GM12878 (cell line): ENCODE measurements at regions not wholly inside any gene's neighbourhood (a gene's known extent, or its start where the extent isn't known, plus 50 kb on each side); places are given as distances from the start of the nearest gene placed in this dataset.

ENCODE experiments used
- ATAC-seq: fragments of 200-7000 bp; cut with Tn5 transposase; 3 replicates; pipeline ENCODE4 v1.9.1; 2020; ENCODE audit warnings: mild to moderate bottlenecking, moderate library complexity
- BruUV-seq: library from RNA; stranded (reverse); fragments of 400-500 nt; replicated peaks from 2 replicates; lab custom pipeline; 2021; lab: Mats Ljungman, UMichigan
- CTCF ChIA-PET: fragments of 300-600 bp; sonication (Branson Sonifier 250); formaldehyde crosslinking; extraction: SDS; loops from one replicate; lab custom pipeline; 2021; ENCODE audit warnings: inconsistent platforms; lab: Yijun Ruan, JAX
- POLR2A ChIA-PET: fragments of 350-600 bp; formaldehyde crosslinking; extraction: SDS; loops from one replicate; lab custom pipeline; 2021; ENCODE audit warnings: inconsistent platforms; lab: Charles Lee
- RAD21 ChIA-PET: fragments of 300-600 bp; sonication (Branson Sonifier 250); formaldehyde crosslinking; loops from one replicate; lab custom pipeline; 2023; ENCODE audit warnings: antibody characterized with exemption; ENCODE audit not compliant: unreplicated experiment; lab: Charles Lee
- SMC1A ChIA-PET: fragments of 300-600 bp; sonication (Branson Sonifier 250); formaldehyde crosslinking; loops from one replicate; lab custom pipeline; 2023; ENCODE audit not compliant: unreplicated experiment, uncharacterized antibody; lab: Charles Lee
- DNase-seq: peaks from one replicate; pipeline ENCODE4 v3.0.0-alpha.2; 2011; ENCODE audit warnings: low read depth, low spot score
- FAIRE-seq: peaks from 3 replicates; lab custom pipeline; 2011; peaks lifted over from hg19 to GRCh38; lab: Jason Lieb, UNC
- H2AFZ ChIP-seq: 2 replicates; pipeline ENCODE4 v1.6.0; 2011; ENCODE audit warnings: low read depth, low read length, control low read depth; ENCODE audit not compliant: control insufficient read depth
- H3K27ac ChIP-seq: 2 replicates; pipeline ENCODE4 v1.5.1; 2011; ENCODE audit warnings: control low read depth; ENCODE audit not compliant: control insufficient read depth, insufficient read depth
- H3K27me3 ChIP-seq, 2 experiments: replicated peaks in 1 of 2; 2 replicates each; pipeline versions ENCODE4 v1.6.0 to v1.6.1; 2011; ENCODE audit warnings: low read length in 1 of 2; ENCODE audit not compliant: control insufficient read depth in 2 of 2, insufficient read depth in 2 of 2
- H3K36me3 ChIP-seq, 2 experiments: 2 replicates each; pipeline ENCODE4 v1.5.1; 2011; ENCODE audit warnings: low read length in 1 of 2; ENCODE audit not compliant: control insufficient read depth in 2 of 2, insufficient read depth in 2 of 2
- H3K4me1 ChIP-seq: 2 replicates; pipeline ENCODE4 v1.6.1; 2011; ENCODE audit warnings: mild to moderate bottlenecking, low read length, moderate library complexity, mixed read lengths; ENCODE audit not compliant: control insufficient read depth, insufficient read depth
- H3K4me2 ChIP-seq: 2 replicates; pipeline ENCODE4 v1.6.0; 2011; ENCODE audit warnings: control low read depth; ENCODE audit not compliant: control insufficient read depth, insufficient read depth
- H3K4me3 ChIP-seq: fragments of 200-600 bp; sonication (generic); 2 replicates; pipeline ENCODE4 v1.5.1; 2016
- H3K79me2 ChIP-seq: 2 replicates; pipeline ENCODE4 v1.6.0; 2011; ENCODE audit warnings: low read length; ENCODE audit not compliant: control insufficient read depth, insufficient read depth
- H3K9ac ChIP-seq: 2 replicates; pipeline ENCODE4 v1.8.0; 2011; ENCODE audit warnings: low read length, control low read depth, mixed read lengths; ENCODE audit not compliant: control insufficient read depth, insufficient read depth
- H3K9me3 ChIP-seq: replicated peaks from 3 replicates; pipeline ENCODE4 v1.5.1; 2011; ENCODE audit warnings: mild to moderate bottlenecking, low read length; ENCODE audit not compliant: control insufficient read depth, insufficient read depth
- H4K20me1 ChIP-seq: 2 replicates; pipeline ENCODE4 v1.6.0; 2011; ENCODE audit not compliant: control insufficient read depth, insufficient read depth
- BHLHE40 ChIP-seq, 2 experiments: fragments of 450-650 bp in 1 of 2; IDR thresholded peaks; 2 replicates each; pipeline ENCODE4 v1.6.1; 2011 to 2017; ENCODE audit warnings: low read depth in 2 of 2, borderline replicate concordance in 1 of 2, improper control_type of control experiment in 1 of 2, low read length in 1 of 2, mild to moderate bottlenecking in 1 of 2
- HDGF ChIP-seq: fragments of 450-650 bp; IDR thresholded peaks from 2 replicates; pipeline ENCODE4 v1.6.1; 2016; ENCODE audit warnings: antibody characterized with exemption
- HSF1 ChIP-seq: fragments of 150-350 bp; IDR thresholded peaks from 2 replicates; pipeline ENCODE4 v1.6.1; 2014; ENCODE audit warnings: mild to moderate bottlenecking, low read depth, low read length
- IKZF2 ChIP-seq, 2 experiments: fragments of 450-650 bp; IDR thresholded peaks; 2 replicates each; pipeline ENCODE4 v1.6.1; 2017; ENCODE audit warnings: mild to moderate bottlenecking in 2 of 2, moderate library complexity in 2 of 2
- IRF5 ChIP-seq: fragments of 450-650 bp; IDR thresholded peaks from 2 replicates; pipeline ENCODE4 v1.6.1; 2017; ENCODE audit warnings: borderline replicate concordance
- MEF2A ChIP-seq: IDR thresholded peaks from 2 replicates; pipeline ENCODE4 v1.6.1; 2011; ENCODE audit warnings: low read depth, mild to moderate bottlenecking, low read length, moderate library complexity; ENCODE audit not compliant: insufficient read depth
- NKRF ChIP-seq: fragments of 450-650 bp; conservative IDR thresholded peaks from 2 replicates; pipeline ENCODE4 v1.6.1; 2017; ENCODE audit warnings: mild to moderate bottlenecking, moderate library complexity
- PKNOX1 ChIP-seq: fragments of 450-650 bp; IDR thresholded peaks from 2 replicates; pipeline ENCODE4 v1.6.1; 2016; ENCODE audit warnings: mild to moderate bottlenecking
- SP1 ChIP-seq: IDR thresholded peaks from one replicate; pipeline ENCODE4 v1.6.1; 2011; ENCODE audit warnings: low read depth, low read length
- SREBF2 ChIP-seq: IDR thresholded peaks from 2 replicates; pipeline ENCODE4 v1.6.1; 2012; ENCODE audit warnings: mild to moderate bottlenecking, low read length
- TBL1XR1 ChIP-seq: IDR thresholded peaks from 2 replicates; pipeline ENCODE4 v1.6.1; 2012; ENCODE audit warnings: low read depth, low read length, improper control_type of control experiment
- YY1 ChIP-seq: IDR thresholded peaks from 2 replicates; pipeline ENCODE4 v1.6.1; 2011; ENCODE audit warnings: low read depth, mild to moderate bottlenecking, low read length
- ZBTB40 ChIP-seq: fragments of 450-650 bp; IDR thresholded peaks from 2 replicates; pipeline ENCODE4 v1.6.1; 2016; ENCODE audit warnings: mild to moderate bottlenecking, moderate library complexity, borderline replicate concordance
- WGBS: methylation state at CpG from one replicate; pipeline ENCODE4 v1.1.6; 2016; ENCODE audit warnings: low lambda C conversion rate; ENCODE audit not compliant: insufficient replicate concordance, insufficient coverage; ENCODE audit errors: missing lambda C conversion rate; 5-methylcytosine and 5-hydroxymethylcytosine counted together
- in situ Hi-C: fragments of 300-500 bp; cut with MboI; formaldehyde crosslinking; loops from 9 replicates; pipeline ENCODE4 v1.14.3; 2018; ENCODE audit warnings: mixed read lengths
- intact Hi-C: fragments of 100-400 bp; cut with micrococcal nuclease; formaldehyde crosslinking; loops from one replicate; pipeline ENCODE4 v1.14.2; 2022; ENCODE audit not compliant: unreplicated experiment

- TF ChIP-seq NKRF, result no peak
- TF ChIP-seq BHLHE40 (IDR thresholded peaks at IDR 0.05; ENCODE audit: borderline replicate concordance in 1 of 2, low read depth in 2 of 2, low read length in 1 of 2), result no peak
- no peak for TF ChIP-seq IKZF2 (IDR thresholded peaks at IDR 0.05)
- TF ChIP-seq SP1, result no peak
- TF ChIP-seq HDGF, result no peak
- no peak for TF ChIP-seq YY1
- TF ChIP-seq TBL1XR1, result no peak
- TF ChIP-seq PKNOX1, result no peak
- TF ChIP-seq SREBF2, result no peak
- TF ChIP-seq, all 136 proteins: peak for 0
Observed at GRCh38 chrX:38988301-38988700, 187.0 kb downstream of the MID1IP1 start (continued).

GRCh38 chrX:38989076-38989475, 187.8 kb downstream of the MID1IP1 start:
- Histone ChIP-seq H2AFZ (no peak overlapping the region), H3K9ac (no peak overlapping the region), H4K20me1 (no peaks in the 10 kb centered on the region), H3K4me3 (no peak overlapping the region), H3K27ac (no peak overlapping the region), H3K4me2 (no peak overlapping the region), H3K79me2 (no peaks in the 10 kb centered on the region), H3K27me3 (no peaks in the 10 kb centered on the region), H3K36me3 (no peaks in the 10 kb centered on the region), H3K9me3 (no peaks in the 10 kb centered on the region), H3K4me1 (no peaks in the 10 kb centered on the region)
- BruUV-seq, result no TSS peak
- FAIRE-seq, result no peak
- in situ Hi-C loops (no loop called here), intact Hi-C loops (loop anchor here (5.0 kb wide), 2 partner anchors 237 to 253 kb away; no protein-coding TSS in a partner anchor)
- TF ChIP-seq MEF2A (no peak), HSF1 (no peak), IRF5 (no peak), ZBTB40 (no peak)
- WGBS, result 0% methylated on average over 1 of the region's 1 CpG
- ATAC-seq, result no peak
- ChIA-PET RAD21 (no interaction called here), CTCF (no interaction called here), POLR2A (no interaction called here), SMC1A (interaction anchor here (0.8 to 1.0 kb wide), 2 partner anchors 24 to 221 kb away, joined by 3 read pairs; no protein-coding TSS in a partner anchor)
- no peak for DNase-seq
